ENCODE measurements at regions not wholly inside any gene's neighbourhood (a gene's known extent, or its start where the extent isn't known, plus 50 kb on each side); places are given as distances from the start of the nearest gene placed in this dataset.

DNA sequence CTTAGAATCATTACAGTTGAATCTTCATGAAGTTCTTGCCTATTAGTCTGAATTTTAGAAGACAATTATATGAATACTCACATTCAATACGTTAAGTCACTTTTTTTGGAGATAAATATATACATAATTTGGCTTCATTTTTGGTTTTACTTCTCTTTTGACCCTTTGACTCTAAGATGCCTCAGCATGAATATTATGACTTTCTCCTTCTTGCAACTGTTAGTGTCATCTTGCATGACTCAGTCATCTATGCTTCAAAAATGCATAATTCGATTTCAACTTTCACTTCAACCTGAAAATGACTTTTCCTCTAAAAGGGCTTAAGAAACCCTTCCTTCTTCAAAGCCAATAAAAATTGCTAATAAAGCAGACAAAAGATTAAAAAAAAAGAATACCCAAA lies 1427.5 kb downstream of the ADGRL3 start:
- Histone ChIP-seq H4K20me1 (ENCODE audit: insufficient read depth) (no peaks in the 10 kb centered on the region), H3K36me3 (replicated peaks in 1 of 2; ENCODE audit: control insufficient read depth in 1 of 2, insufficient read depth in 2 of 2, low read length in 1 of 2) (no peaks in the 10 kb centered on the region), H2AFZ (ENCODE audit: low read depth) (no peak overlapping the region), H3K79me2 (ENCODE audit: insufficient read depth) (no peaks in the 10 kb centered on the region), H3K9ac (no peak overlapping the region), H3K9me3 (no peaks in the 10 kb centered on the region), H3K4me1 (ENCODE audit: control insufficient read depth in 1 of 2, insufficient read depth in 2 of 2, low read depth in 1 of 2, low read length in 1 of 2) (no peaks in the 10 kb centered on the region), H3K9me2 (peaks cover 2% of the 10 kb centered on the region; the same call in 1 of the 2 replicates), H3K4me2 (no peak overlapping the region), H3K4me3 (ENCODE audit: low read depth in 2 of 2, low read length in 1 of 2) (no peak overlapping the region), H3K27me3 (ENCODE audit: insufficient read depth) (no peaks in the 10 kb centered on the region), H3F3A (replicated peaks; ENCODE audit: insufficient read depth) (no peaks in the 10 kb centered on the region), H3K27ac (ENCODE audit: low read depth in 2 of 2, low read length in 1 of 2) (no peak overlapping the region)
- DNase-seq: no peak
- CTCF ChIA-PET: no interaction called here
- POLR2A ChIA-PET: no interaction called here
- WGBS (ENCODE audit: low lambda C conversion rate): 37% methylated on average over 2 of the region's 2 CpGs
- TF ChIP-seq, protein P1, sequence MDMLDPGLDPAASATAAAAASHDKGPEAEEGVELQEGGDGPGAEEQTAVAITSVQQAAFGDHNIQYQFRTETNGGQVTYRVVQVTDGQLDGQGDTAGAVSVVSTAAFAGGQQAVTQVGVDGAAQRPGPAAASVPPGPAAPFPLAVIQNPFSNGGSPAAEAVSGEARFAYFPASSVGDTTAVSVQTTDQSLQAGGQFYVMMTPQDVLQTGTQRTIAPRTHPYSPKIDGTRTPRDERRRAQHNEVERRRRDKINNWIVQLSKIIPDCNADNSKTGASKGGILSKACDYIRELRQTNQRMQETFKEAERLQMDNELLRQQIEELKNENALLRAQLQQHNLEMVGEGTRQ (IDR thresholded peaks at IDR 0.05; ENCODE audit: borderline replicate concordance, low read depth, low read length): no peak
- TF ChIP-seq TEAD4 (IDR thresholded peaks at IDR 0.05; ENCODE audit: borderline replicate concordance, insufficient read depth): no peak
- TF ChIP-seq JUND (IDR thresholded peaks at IDR 0.05): no peak
- no peak for TF ChIP-seq SMC3 (IDR thresholded peaks at IDR 0.05; ENCODE audit: low read depth, low read length)
- TF ChIP-seq, protein P2, sequence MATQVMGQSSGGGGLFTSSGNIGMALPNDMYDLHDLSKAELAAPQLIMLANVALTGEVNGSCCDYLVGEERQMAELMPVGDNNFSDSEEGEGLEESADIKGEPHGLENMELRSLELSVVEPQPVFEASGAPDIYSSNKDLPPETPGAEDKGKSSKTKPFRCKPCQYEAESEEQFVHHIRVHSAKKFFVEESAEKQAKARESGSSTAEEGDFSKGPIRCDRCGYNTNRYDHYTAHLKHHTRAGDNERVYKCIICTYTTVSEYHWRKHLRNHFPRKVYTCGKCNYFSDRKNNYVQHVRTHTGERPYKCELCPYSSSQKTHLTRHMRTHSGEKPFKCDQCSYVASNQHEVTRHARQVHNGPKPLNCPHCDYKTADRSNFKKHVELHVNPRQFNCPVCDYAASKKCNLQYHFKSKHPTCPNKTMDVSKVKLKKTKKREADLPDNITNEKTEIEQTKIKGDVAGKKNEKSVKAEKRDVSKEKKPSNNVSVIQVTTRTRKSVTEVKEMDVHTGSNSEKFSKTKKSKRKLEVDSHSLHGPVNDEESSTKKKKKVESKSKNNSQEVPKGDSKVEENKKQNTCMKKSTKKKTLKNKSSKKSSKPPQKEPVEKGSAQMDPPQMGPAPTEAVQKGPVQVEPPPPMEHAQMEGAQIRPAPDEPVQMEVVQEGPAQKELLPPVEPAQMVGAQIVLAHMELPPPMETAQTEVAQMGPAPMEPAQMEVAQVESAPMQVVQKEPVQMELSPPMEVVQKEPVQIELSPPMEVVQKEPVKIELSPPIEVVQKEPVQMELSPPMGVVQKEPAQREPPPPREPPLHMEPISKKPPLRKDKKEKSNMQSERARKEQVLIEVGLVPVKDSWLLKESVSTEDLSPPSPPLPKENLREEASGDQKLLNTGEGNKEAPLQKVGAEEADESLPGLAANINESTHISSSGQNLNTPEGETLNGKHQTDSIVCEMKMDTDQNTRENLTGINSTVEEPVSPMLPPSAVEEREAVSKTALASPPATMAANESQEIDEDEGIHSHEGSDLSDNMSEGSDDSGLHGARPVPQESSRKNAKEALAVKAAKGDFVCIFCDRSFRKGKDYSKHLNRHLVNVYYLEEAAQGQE (IDR thresholded peaks at IDR 0.05; ENCODE audit: low read depth, low read length): no peak
- no peak for TF ChIP-seq RFX5 (IDR thresholded peaks at IDR 0.05; ENCODE audit: low read length)
- no peak for TF ChIP-seq EZH2phosphoT487 (IDR thresholded peaks at IDR 0.05; ENCODE audit: borderline replicate concordance, low read depth)
- no peak for TF ChIP-seq YY1 (IDR thresholded peaks at IDR 0.05; ENCODE audit: low read depth)
- TF ChIP-seq, protein P3, sequence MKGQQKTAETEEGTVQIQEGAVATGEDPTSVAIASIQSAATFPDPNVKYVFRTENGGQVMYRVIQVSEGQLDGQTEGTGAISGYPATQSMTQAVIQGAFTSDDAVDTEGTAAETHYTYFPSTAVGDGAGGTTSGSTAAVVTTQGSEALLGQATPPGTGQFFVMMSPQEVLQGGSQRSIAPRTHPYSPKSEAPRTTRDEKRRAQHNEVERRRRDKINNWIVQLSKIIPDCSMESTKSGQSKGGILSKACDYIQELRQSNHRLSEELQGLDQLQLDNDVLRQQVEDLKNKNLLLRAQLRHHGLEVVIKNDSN (IDR thresholded peaks at IDR 0.05; ENCODE audit: borderline replicate concordance, low read depth): no peak
- TF ChIP-seq RAD21 (IDR thresholded peaks at IDR 0.05; ENCODE audit: low read length): no peak
- no peak for TF ChIP-seq GABPA (IDR thresholded peaks at IDR 0.05; ENCODE audit: low read depth)
- no peak for TF ChIP-seq NFIC (IDR thresholded peaks at IDR 0.05; ENCODE audit: borderline replicate concordance)

GRCh38 chr4:62627141-62627540 lies 1427.0 kb downstream of the ADGRL3 start:
- no peaks in the 10 kb centered on the region for H3K4me1 ChIP-seq (ENCODE audit: control insufficient read depth in 1 of 2, insufficient read depth in 2 of 2, low read depth in 1 of 2, low read length in 1 of 2)
- ChIA-PET CTCF (no interaction called here), POLR2A (no interaction called here)
- H3F3A ChIP-seq (replicated peaks; ENCODE audit: insufficient read depth): no peaks in the 10 kb centered on the region
- H3K9ac ChIP-seq: no peak overlapping the region
- H3K9me3 ChIP-seq: no peaks in the 10 kb centered on the region
- no peaks in the 10 kb centered on the region for H3K36me3 ChIP-seq (replicated peaks in 1 of 2; ENCODE audit: control insufficient read depth in 1 of 2, insufficient read depth in 2 of 2, low read length in 1 of 2)
- no peak overlapping the region for H2AFZ ChIP-seq (ENCODE audit: low read depth)
- H3K9me2 ChIP-seq: peaks cover 2% of the 10 kb centered on the region; the same call in 1 of the 2 replicates
- no peak for TF ChIP-seq RAD21 (IDR thresholded peaks at IDR 0.05; ENCODE audit: low read length)
- TF ChIP-seq, protein P1 (IDR thresholded peaks at IDR 0.05; ENCODE audit: borderline replicate concordance, low read depth, low read length): no peak
- TF ChIP-seq, protein P4, sequence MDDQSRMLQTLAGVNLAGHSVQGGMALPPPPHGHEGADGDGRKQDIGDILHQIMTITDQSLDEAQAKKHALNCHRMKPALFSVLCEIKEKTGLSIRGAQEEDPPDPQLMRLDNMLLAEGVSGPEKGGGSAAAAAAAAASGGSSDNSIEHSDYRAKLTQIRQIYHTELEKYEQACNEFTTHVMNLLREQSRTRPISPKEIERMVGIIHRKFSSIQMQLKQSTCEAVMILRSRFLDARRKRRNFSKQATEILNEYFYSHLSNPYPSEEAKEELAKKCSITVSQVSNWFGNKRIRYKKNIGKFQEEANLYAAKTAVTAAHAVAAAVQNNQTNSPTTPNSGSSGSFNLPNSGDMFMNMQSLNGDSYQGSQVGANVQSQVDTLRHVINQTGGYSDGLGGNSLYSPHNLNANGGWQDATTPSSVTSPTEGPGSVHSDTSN (IDR thresholded peaks at IDR 0.05): no peak
- no peak overlapping the region for H3K27ac ChIP-seq (ENCODE audit: low read depth in 2 of 2, low read length in 1 of 2)
- 52% methylated on average over 3 of the region's 3 CpGs for WGBS (ENCODE audit: low lambda C conversion rate)
- no peaks in the 10 kb centered on the region for H3K27me3 ChIP-seq (ENCODE audit: insufficient read depth)
- no peaks in the 10 kb centered on the region for H3K79me2 ChIP-seq (ENCODE audit: insufficient read depth)
- no peak for DNase-seq
- no peak overlapping the region for H3K4me2 ChIP-seq
- H4K20me1 ChIP-seq (ENCODE audit: insufficient read depth): no peaks in the 10 kb centered on the region
- H3K4me3 ChIP-seq (ENCODE audit: low read depth in 2 of 2, low read length in 1 of 2): no peak overlapping the region
